ENCODE measurements at regions not wholly inside any gene's neighbourhood (a gene's known extent, or its start where the extent isn't known, plus 50 kb on each side); places are given as distances from the start of the nearest gene placed in this dataset.
"Not testable (repeated sequence)": the region's sequence is repeated elsewhere in the genome, so short reads cannot be mapped to it uniquely, and the experiment has no call there.

DNA sequence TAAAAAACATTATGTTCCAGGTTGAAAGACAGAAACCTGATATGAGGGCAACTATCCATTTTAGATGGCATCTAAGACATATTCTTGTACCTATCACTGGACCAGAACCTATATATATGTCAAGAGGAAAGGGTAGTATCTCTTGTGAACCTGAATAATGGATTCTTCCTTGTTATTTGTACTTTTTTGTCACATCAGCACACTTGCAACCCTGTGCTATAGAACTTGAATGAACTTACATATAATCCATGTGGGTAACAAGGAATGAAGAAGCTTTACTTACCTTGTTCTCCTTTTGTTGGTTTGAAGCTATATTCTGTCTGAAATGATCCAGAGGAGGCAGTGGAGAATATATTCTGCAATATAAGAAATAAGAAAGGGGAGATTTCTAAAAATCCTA, 483.7 kb upstream of the ATXN8OS start:
- intact Hi-C loops (cut with DNase I; ENCODE audit: low total_unique reads), result no loop called here
- Histone ChIP-seq H3K27ac (no peak overlapping the region), H3K4me3 (no peak overlapping the region), H3K9me3 (no peaks in the 10 kb centered on the region), H3K27me3 (no peaks in the 10 kb centered on the region), H3K36me3 (ENCODE audit: low read depth, missing control alignments) (no peaks in the 10 kb centered on the region), H3K4me1 (no peaks in the 10 kb centered on the region)
- DNase-seq, result no peak
- TF ChIP-seq CTCF (IDR thresholded peaks at IDR 0.05) (no peak), POLR2A (IDR thresholded peaks at IDR 0.05) (no peak)

DNA sequence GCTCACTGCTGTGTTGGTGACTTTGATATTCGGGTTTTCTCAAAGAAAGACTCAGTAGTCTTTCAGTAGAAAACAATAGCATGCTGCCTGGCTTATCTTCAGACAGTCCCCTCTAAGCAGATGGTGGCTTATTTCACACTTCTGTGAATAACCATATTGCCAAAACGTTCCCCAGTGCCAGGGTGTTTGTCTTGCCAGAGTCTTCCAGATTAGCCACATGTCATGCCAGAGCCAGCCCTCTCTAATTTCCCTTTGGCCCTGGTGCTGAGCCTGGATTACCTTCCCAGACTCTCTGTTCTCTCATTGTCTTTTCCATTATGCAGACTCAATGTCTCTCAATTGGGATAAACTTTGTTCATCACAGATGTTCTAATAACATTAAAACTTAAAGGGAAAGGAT, 488.0 kb upstream of the ATXN8OS start:
- H3K9me3 ChIP-seq, result no peaks in the 10 kb centered on the region
- intact Hi-C loops (cut with DNase I; ENCODE audit: low total_unique reads), result no loop called here

DNA sequence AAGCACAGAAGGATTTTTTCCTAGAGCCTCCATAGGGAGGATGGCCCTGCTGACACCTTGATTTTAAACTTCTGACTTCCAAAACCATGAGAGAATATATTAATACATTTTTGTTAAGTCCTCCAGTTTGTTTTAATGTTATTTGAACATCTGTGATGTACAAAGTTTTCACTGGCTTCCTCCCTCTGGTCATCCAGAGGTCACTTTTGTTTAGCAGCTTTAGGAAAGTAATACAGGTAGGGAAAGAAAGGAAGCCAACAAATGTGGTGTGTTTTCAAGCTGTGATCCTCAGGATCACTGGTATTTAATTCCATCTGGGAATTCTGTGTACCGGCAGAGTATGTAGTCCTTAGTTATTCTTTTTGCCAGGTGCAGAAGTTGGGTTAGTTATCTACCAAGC, 488.8 kb upstream of the ATXN8OS start:
- H3K27ac ChIP-seq, result no peak overlapping the region
- 85 to 94% methylated on average over 1 of the region's 1 CpG for WGBS, 2 donors
- no peaks in the 10 kb centered on the region for H3K36me3 ChIP-seq (ENCODE audit: low read depth, missing control alignments)
- H3K9me3 ChIP-seq, result no peaks in the 10 kb centered on the region
- no peak overlapping the region for H3K4me3 ChIP-seq
- intact Hi-C loops (cut with DNase I; ENCODE audit: low total_unique reads), result no loop called here
- no peaks in the 10 kb centered on the region for H3K27me3 ChIP-seq
- DNase-seq, result no peak
- TF ChIP-seq POLR2A (IDR thresholded peaks at IDR 0.05), result no peak
- H3K4me1 ChIP-seq, result no peaks in the 10 kb centered on the region

More for the DNA sequence above, 488.0 kb upstream of the ATXN8OS start:
- H3K4me1 ChIP-seq, result no peaks in the 10 kb centered on the region
- H3K4me3 ChIP-seq, result no peak overlapping the region
- DNase-seq, result no peak
- no peak for TF ChIP-seq POLR2A (IDR thresholded peaks at IDR 0.05)
- H3K27me3 ChIP-seq, result no peaks in the 10 kb centered on the region
- 51 to 61% methylated on average over 2 of the region's 2 CpGs for WGBS, 2 donors
- no peaks in the 10 kb centered on the region for H3K36me3 ChIP-seq (ENCODE audit: low read depth, missing control alignments)
- H3K27ac ChIP-seq, result no peak overlapping the region

- intact Hi-C loops (cut with DNase I; ENCODE audit: low total_unique reads), result no loop called here
- H3K27me3 ChIP-seq, result no peaks in the 10 kb centered on the region
- H3K36me3 ChIP-seq (ENCODE audit: low read depth, missing control alignments), result no peaks in the 10 kb centered on the region
- H3K27ac ChIP-seq, result no peak overlapping the region
- TF ChIP-seq CTCF (IDR thresholded peaks at IDR 0.05) (no peak), POLR2A (IDR thresholded peaks at IDR 0.05) (no peak)
- no peak overlapping the region for H3K4me3 ChIP-seq
- no peak for DNase-seq
- WGBS, 2 donors, result 79 to 85% methylated on average over 4 of the region's 4 CpGs
- no peaks in the 10 kb centered on the region for H3K9me3 ChIP-seq
- no peaks in the 10 kb centered on the region for H3K4me1 ChIP-seq
These were observed 489.2 kb upstream of the ATXN8OS start for GRCh38 chr13:69618393-69618792.

GRCh38 chr13:69617587-69617986, 490.0 kb upstream of the ATXN8OS start:
- Histone ChIP-seq H3K9me3 (no peaks in the 10 kb centered on the region), H3K4me3 (no peak overlapping the region), H3K4me1 (no peaks in the 10 kb centered on the region), H3K27ac (no peak overlapping the region), H3K36me3 (ENCODE audit: low read depth, missing control alignments) (no peaks in the 10 kb centered on the region), H3K27me3 (no peaks in the 10 kb centered on the region)
- no peak for TF ChIP-seq CTCF (IDR thresholded peaks at IDR 0.05)
- intact Hi-C loops (cut with DNase I; ENCODE audit: low total_unique reads), result no loop called here
- WGBS, 2 donors, result 82 to 83% methylated on average over 2 of the region's 2 CpGs
- DNase-seq, result no peak

DNA sequence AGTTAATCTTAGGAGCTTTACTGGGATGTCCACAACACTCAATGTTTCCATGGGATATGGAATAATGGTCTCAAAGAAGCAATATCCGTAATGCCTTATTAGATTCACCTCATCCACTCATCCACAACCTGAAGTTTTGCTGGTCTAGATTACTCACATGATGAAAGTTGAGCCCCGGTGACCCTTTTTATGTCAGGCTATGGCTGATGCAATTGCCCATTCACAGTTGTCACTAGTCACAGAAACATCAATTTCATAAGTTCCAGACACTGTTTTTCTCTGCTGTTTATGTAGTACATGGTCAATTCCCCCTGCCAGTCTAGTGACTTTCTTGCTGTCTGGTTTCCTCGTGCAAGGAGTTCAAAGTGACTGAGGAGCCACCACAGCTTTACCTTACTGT, 491.2 kb upstream of the ATXN8OS start:
- H3K36me3 ChIP-seq (ENCODE audit: low read depth, missing control alignments), result no peaks in the 10 kb centered on the region
- H3K27ac ChIP-seq, result no peak overlapping the region
- 72 to 90% methylated on average over 3 of the region's 3 CpGs for WGBS, 2 donors
- H3K27me3 ChIP-seq, result no peaks in the 10 kb centered on the region
- TF ChIP-seq CTCF (IDR thresholded peaks at IDR 0.05), result no peak
- TF ChIP-seq POLR2A (IDR thresholded peaks at IDR 0.05), result no peak
- no peaks in the 10 kb centered on the region for H3K4me1 ChIP-seq
- intact Hi-C loops (cut with DNase I; ENCODE audit: low total_unique reads), result no loop called here
- H3K4me3 ChIP-seq, result no peak overlapping the region
- DNase-seq, result no peak
- H3K9me3 ChIP-seq, result no peaks in the 10 kb centered on the region

DNA sequence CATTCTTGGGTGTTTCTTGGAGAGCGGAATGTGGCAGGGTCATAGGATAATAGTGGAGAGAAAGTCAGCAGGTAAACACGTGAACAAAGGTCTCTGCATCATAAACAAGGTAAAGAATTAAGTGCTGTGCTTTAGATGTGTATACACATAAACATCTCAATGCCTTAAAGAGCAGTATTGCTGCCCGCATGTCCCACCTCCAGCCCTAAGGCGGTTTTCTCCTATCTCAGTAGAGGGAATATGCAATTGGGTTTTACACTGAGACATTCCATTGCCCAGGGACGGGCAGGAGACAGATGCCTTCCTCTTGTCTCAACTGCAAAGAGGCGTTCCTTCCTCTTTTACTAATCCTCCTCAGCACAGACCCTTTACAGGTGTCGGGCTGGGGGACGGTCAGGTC, 492.6 kb upstream of the ATXN8OS start:
- H3K9me3 ChIP-seq; H3K27me3 ChIP-seq; H3K27ac ChIP-seq; H3K4me3 ChIP-seq; H3K36me3 ChIP-seq (ENCODE audit: low read depth, missing control alignments); DNase-seq; intact Hi-C loops (cut with DNase I; ENCODE audit: low total_unique reads); H3K4me1 ChIP-seq: not testable (repeated sequence)
- WGBS, 2 donors, result 73 to 81% methylated on average over 4 to 5 of the region's 8 CpGs
